ENCODE measurements at regions not wholly inside any gene's neighbourhood (a gene's known extent, or its start where the extent isn't known, plus 50 kb on each side); places are given as distances from the start of the nearest gene placed in this dataset.

- TF ChIP-seq CTCF (IDR thresholded peaks at IDR 0.05) (no peak), POLR2A (IDR thresholded peaks at IDR 0.05) (no peak)
Observed at GRCh38 chr3:182067423-182067822, 355.7 kb downstream of the SOX2 start.

Data from testis (tissue), 2 donors.